Astrocyte (in vitro differentiated cells and primary cell): ENCODE measurements at regions not wholly inside any gene's neighbourhood (a gene's known extent, or its start where the extent isn't known, plus 50 kb on each side); places are given as distances from the start of the nearest gene placed in this dataset.

Source experiments
- DNase-seq: peaks from one replicate; pipeline ENCODE4 v3.0.0-alpha.2; 2010; ENCODE audit warnings: low read depth
- FAIRE-seq: peaks from 2 replicates; lab custom pipeline; 2011; peaks lifted over from hg19 to GRCh38; lab: Jason Lieb, UNC
- H2AFZ ChIP-seq: 2 replicates; pipeline ENCODE4 v1.6.0; 2012; ENCODE audit warnings: low read depth, low read length, inconsistent platforms
- H3K27ac ChIP-seq: 2 replicates; pipeline ENCODE4 v1.5.1; 2011; ENCODE audit warnings: low read depth, low read length, inconsistent platforms
- H3K27me3 ChIP-seq: 2 replicates; pipeline ENCODE4 v1.6.0; 2011; ENCODE audit warnings: low read length, inconsistent platforms; ENCODE audit not compliant: insufficient read depth
- H3K36me3 ChIP-seq: 2 replicates; pipeline ENCODE4 v1.5.1; 2011; ENCODE audit warnings: low read length, inconsistent platforms; ENCODE audit not compliant: insufficient read depth
- H3K4me1 ChIP-seq: 2 replicates; pipeline ENCODE4 v1.5.1; 2011; ENCODE audit warnings: low read length, inconsistent platforms; ENCODE audit not compliant: insufficient read depth
- H3K4me2 ChIP-seq: 2 replicates; pipeline ENCODE4 v1.6.0; 2012; ENCODE audit warnings: low read length, inconsistent platforms
- H3K4me3 ChIP-seq: 2 replicates; pipeline ENCODE4 v1.5.1; 2011; ENCODE audit warnings: low read depth, mild to moderate bottlenecking, low read length, inconsistent platforms; ENCODE audit not compliant: insufficient read depth
- H3K79me2 ChIP-seq: 2 replicates; pipeline ENCODE4 v1.6.0; 2012; ENCODE audit warnings: mild to moderate bottlenecking, low read length, inconsistent platforms; ENCODE audit not compliant: insufficient read depth
- H3K9ac ChIP-seq: 2 replicates; pipeline ENCODE4 v1.6.0; 2012; ENCODE audit warnings: mild to moderate bottlenecking, low read length, inconsistent platforms
- H3K9me3 ChIP-seq: 2 replicates; pipeline ENCODE4 v1.5.1; 2012; ENCODE audit warnings: low read depth, mild to moderate bottlenecking, low read length, inconsistent platforms; ENCODE audit not compliant: insufficient read depth
- H4K20me1 ChIP-seq: 2 replicates; pipeline ENCODE4 v1.6.0; 2012; ENCODE audit warnings: low read length, inconsistent platforms; ENCODE audit not compliant: insufficient read depth
- H3K27ac Mint-ChIP-seq: one replicate; pipeline ENCODE4 v1.8.0; 2021; ENCODE audit warnings: mild to moderate bottlenecking, mixed read lengths; ENCODE audit not compliant: unreplicated experiment
- H3K27me3 Mint-ChIP-seq: one replicate; pipeline ENCODE4 v1.8.0; 2021; ENCODE audit warnings: low read depth, mixed read lengths; ENCODE audit not compliant: unreplicated experiment
- H3K36me3 Mint-ChIP-seq: one replicate; pipeline ENCODE4 v1.8.0; 2021; ENCODE audit warnings: low read depth, mixed read lengths; ENCODE audit not compliant: unreplicated experiment
- H3K4me1 Mint-ChIP-seq: one replicate; pipeline ENCODE4 v1.8.0; 2021; ENCODE audit warnings: low read depth, mixed read lengths; ENCODE audit not compliant: unreplicated experiment
- H3K4me3 Mint-ChIP-seq: one replicate; pipeline ENCODE4 v1.8.0; 2021; ENCODE audit warnings: mild to moderate bottlenecking, moderate library complexity, mixed read lengths; ENCODE audit not compliant: unreplicated experiment
- H3K9me3 Mint-ChIP-seq: one replicate; pipeline ENCODE4 v1.8.0; 2021; ENCODE audit warnings: mild to moderate bottlenecking, mixed read lengths; ENCODE audit not compliant: unreplicated experiment
- CTCF ChIP-seq: IDR thresholded peaks from 2 replicates; pipeline ENCODE4 v1.5.1; 2011; ENCODE audit warnings: low read depth, mild to moderate bottlenecking, inconsistent platforms, low read length, moderate library complexity; ENCODE audit not compliant: insufficient read depth
- EZH2 ChIP-seq: IDR thresholded peaks from 2 replicates; pipeline ENCODE4 v1.6.1; 2012; ENCODE audit warnings: mild to moderate bottlenecking, low read length, inconsistent platforms; ENCODE audit not compliant: insufficient read depth

GRCh38 chr2:171608168-171608567 is 79.1 kb upstream of the DYNC1I2 start:
- Mint-ChIP-seq H3K9me3 (peaks cover 9% of the 10 kb centered on the region), H3K4me3 (no peak overlapping the region), H3K36me3 (no peaks in the 10 kb centered on the region), H3K27ac (no peak overlapping the region), H3K4me1 (no peaks in the 10 kb centered on the region), H3K27me3 (peaks cover 10% of the 10 kb centered on the region)
- Histone ChIP-seq H3K4me1 (no peaks in the 10 kb centered on the region), H3K4me2 (no peak overlapping the region), H3K27ac (no peak overlapping the region), H3K79me2 (no peaks in the 10 kb centered on the region), H2AFZ (no peak overlapping the region), H3K9ac (no peak overlapping the region), H3K9me3 (no peaks in the 10 kb centered on the region), H3K4me3 (no peak overlapping the region), H3K36me3 (no peaks in the 10 kb centered on the region), H4K20me1 (no peaks in the 10 kb centered on the region), H3K27me3 (no peaks in the 10 kb centered on the region)
- DNase-seq (no peak), FAIRE-seq (no peak)
- no peak for TF ChIP-seq CTCF
- no peak for TF ChIP-seq EZH2

- FAIRE-seq (no peak), DNase-seq (no peak)
- no peaks in the 10 kb centered on the region for H3K36me3 ChIP-seq
- H3K9me3 Mint-ChIP-seq, result peaks cover 11% of the 10 kb centered on the region
- no peak overlapping the region for H3K9ac ChIP-seq
- no peak overlapping the region for H3K4me3 Mint-ChIP-seq
- no peaks in the 10 kb centered on the region for H3K9me3 ChIP-seq
- no peaks in the 10 kb centered on the region for H3K79me2 ChIP-seq
- H3K4me3 ChIP-seq, result no peak overlapping the region
- peaks cover 9% of the 10 kb centered on the region for H3K4me1 Mint-ChIP-seq
- H3K4me2 ChIP-seq, result no peak overlapping the region
- H3K4me1 ChIP-seq, result peaks cover 4% of the 10 kb centered on the region
- no peaks in the 10 kb centered on the region for H4K20me1 ChIP-seq
- H3K27ac Mint-ChIP-seq, result no peak overlapping the region
- H3K27ac ChIP-seq, result no peak overlapping the region
- H3K27me3 ChIP-seq, result no peaks in the 10 kb centered on the region
- TF ChIP-seq CTCF (no peak), EZH2 (no peak)
- no peaks in the 10 kb centered on the region for H3K36me3 Mint-ChIP-seq
- no peak overlapping the region for H2AFZ ChIP-seq
- H3K27me3 Mint-ChIP-seq, result peaks cover 5% of the 10 kb centered on the region
These were observed 76.4 kb upstream of the DYNC1I2 start for GRCh38 chr2:171610824-171611223.

GRCh38 chr2:171615069-171615468 is 72.2 kb upstream of the DYNC1I2 start:
- no peaks in the 10 kb centered on the region for H3K36me3 Mint-ChIP-seq
- DNase-seq (peak; percentile 9), FAIRE-seq (no peak)
- H3K4me3 Mint-ChIP-seq, result no peak overlapping the region
- H3K27me3 ChIP-seq, result no peaks in the 10 kb centered on the region
- H3K9ac ChIP-seq, result no peak overlapping the region
- TF ChIP-seq CTCF, result no peak
- TF ChIP-seq EZH2, result no peak
- H3K9me3 ChIP-seq, result no peaks in the 10 kb centered on the region
- H2AFZ ChIP-seq, result no peak overlapping the region
- H3K27ac ChIP-seq, result no peak overlapping the region
- peaks cover 5% of the 10 kb centered on the region for H3K9me3 Mint-ChIP-seq
- no peaks in the 10 kb centered on the region for H3K36me3 ChIP-seq
- H3K4me3 ChIP-seq, result no peak overlapping the region
- H3K4me2 ChIP-seq, result no peak overlapping the region
- no peaks in the 10 kb centered on the region for H4K20me1 ChIP-seq
- H3K27ac Mint-ChIP-seq, result peak overlapping the region; percentile 84
- peaks cover 4% of the 10 kb centered on the region for H3K4me1 ChIP-seq
- no peaks in the 10 kb centered on the region for H3K79me2 ChIP-seq
- H3K27me3 Mint-ChIP-seq, result peaks cover 7% of the 10 kb centered on the region
- peaks cover 9% of the 10 kb centered on the region for H3K4me1 Mint-ChIP-seq
